CD4-positive, alpha-beta T cell treated with Interleukin-1 beta for 1 hour (primary cell): ENCODE measurements at regions not wholly inside any gene's neighbourhood (a gene's known extent, or its start where the extent isn't known, plus 50 kb on each side); places are given as distances from the start of the nearest gene placed in this dataset.
"Not testable (repeated sequence)": the region's sequence is repeated elsewhere in the genome, so short reads cannot be mapped to it uniquely, and the experiment has no call there.

Experiments
- DNase-seq, 2 donors: peaks; one replicate each; pipeline ENCODE4 v3.0.0-alpha.2; 2020 to 2022

- no peak for DNase-seq
Measured at GRCh38 chr16:7775072-7775488, 442.4 kb downstream of the RBFOX1 start.

- no peak for DNase-seq
Measured at GRCh38 chr16:7772722-7773121, 440.1 kb downstream of the RBFOX1 start.

- DNase-seq, result not testable (repeated sequence)
Measured at GRCh38 chr16:7769091-7769490, 436.4 kb downstream of the RBFOX1 start.

- no peak for DNase-seq
Measured at GRCh38 chr16:7765079-7765550, 432.5 kb downstream of the RBFOX1 start.

- DNase-seq, result no peak
Measured at GRCh38 chr16:7763111-7763510, 430.5 kb downstream of the RBFOX1 start.
